Ishikawa (cell line): ENCODE measurements at regions not wholly inside any gene's neighbourhood (a gene's known extent, or its start where the extent isn't known, plus 50 kb on each side); places are given as distances from the start of the nearest gene placed in this dataset.

ENCODE experiments used
- CEBPB ChIP-seq: IDR thresholded peaks from 2 replicates; pipeline ENCODE4 v1.6.1; 2012
- CREB1 ChIP-seq: IDR thresholded peaks from 2 replicates; pipeline ENCODE4 v1.6.1; 2012; ENCODE audit warnings: low read depth
- EGR1 ChIP-seq: IDR thresholded peaks from 2 replicates; pipeline ENCODE4 v1.6.1; 2012
- EP300 ChIP-seq: IDR thresholded peaks from 2 replicates; pipeline ENCODE4 v1.6.1; 2012; ENCODE audit warnings: borderline replicate concordance
- FOXM1 ChIP-seq: IDR thresholded peaks from 2 replicates; pipeline ENCODE4 v1.6.1; 2012; ENCODE audit warnings: low read depth, borderline replicate concordance
- NFIC ChIP-seq: IDR thresholded peaks from 2 replicates; pipeline ENCODE4 v1.6.1; 2012
- RAD21 ChIP-seq: IDR thresholded peaks from 2 replicates; pipeline ENCODE4 v1.6.1; 2012; ENCODE audit warnings: low read depth
- TAF1 ChIP-seq: IDR thresholded peaks from 2 replicates; pipeline ENCODE4 v1.6.1; 2012; ENCODE audit warnings: low read depth, mild to moderate bottlenecking
- TCF12 ChIP-seq: IDR thresholded peaks from 2 replicates; pipeline ENCODE4 v1.6.1; 2012; ENCODE audit warnings: low read depth
- TEAD4 ChIP-seq: IDR thresholded peaks from 2 replicates; pipeline ENCODE4 v1.6.1; 2012
- YY1 ChIP-seq: IDR thresholded peaks from 2 replicates; pipeline ENCODE4 v1.6.1; 2012; ENCODE audit warnings: low read depth
- ZBTB7A ChIP-seq: IDR thresholded peaks from 2 replicates; pipeline ENCODE4 v1.6.1; 2012; ENCODE audit warnings: low read depth
- TF ChIP-seq, protein P1 (sequence below): IDR thresholded peaks from 2 replicates; pipeline ENCODE4 v1.6.1; 2012
- TF ChIP-seq, protein P2 (sequence below): IDR thresholded peaks from 2 replicates; pipeline ENCODE4 v1.6.1; 2012
- TF ChIP-seq, protein P3 (sequence below): IDR thresholded peaks from 2 replicates; pipeline ENCODE4 v1.6.1; 2012; ENCODE audit warnings: low read depth, mild to moderate bottlenecking

DNA sequence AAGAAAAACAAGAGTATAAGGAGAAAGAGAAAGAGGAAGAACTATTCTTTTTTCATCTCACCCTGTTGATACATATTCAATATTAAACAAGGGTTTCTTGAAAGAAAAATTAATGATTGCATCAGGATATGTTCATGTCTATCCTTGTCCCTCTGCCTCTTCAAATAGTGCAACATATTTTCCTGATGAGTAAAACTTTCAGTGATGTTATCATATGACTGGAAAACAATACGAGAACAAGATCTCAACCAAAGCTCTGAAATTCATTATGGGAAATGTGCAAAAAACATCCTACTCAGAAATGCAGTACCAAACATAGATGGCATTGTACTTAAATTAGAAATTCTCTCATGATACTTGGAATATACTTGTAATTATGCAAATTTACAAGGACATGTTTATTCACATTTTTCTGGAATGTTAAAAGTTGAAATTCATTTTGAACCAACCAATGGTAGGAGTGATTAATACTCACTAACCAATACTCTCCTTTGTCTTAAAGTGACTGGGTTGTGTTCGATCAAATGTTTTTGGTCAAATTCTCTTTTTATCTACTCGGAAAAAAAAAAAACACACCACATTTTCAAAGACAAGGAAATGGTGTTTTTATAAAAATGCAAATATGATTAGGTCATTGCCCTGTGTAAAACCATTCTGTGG, 148.9 kb upstream of the GULP1 start:
- TF ChIP-seq EGR1: no peak
- no peak for TF ChIP-seq CREB1
- TF ChIP-seq, protein P1, sequence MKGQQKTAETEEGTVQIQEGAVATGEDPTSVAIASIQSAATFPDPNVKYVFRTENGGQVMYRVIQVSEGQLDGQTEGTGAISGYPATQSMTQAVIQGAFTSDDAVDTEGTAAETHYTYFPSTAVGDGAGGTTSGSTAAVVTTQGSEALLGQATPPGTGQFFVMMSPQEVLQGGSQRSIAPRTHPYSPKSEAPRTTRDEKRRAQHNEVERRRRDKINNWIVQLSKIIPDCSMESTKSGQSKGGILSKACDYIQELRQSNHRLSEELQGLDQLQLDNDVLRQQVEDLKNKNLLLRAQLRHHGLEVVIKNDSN: no peak
- TF ChIP-seq TAF1: no peak
- TF ChIP-seq, protein P2, sequence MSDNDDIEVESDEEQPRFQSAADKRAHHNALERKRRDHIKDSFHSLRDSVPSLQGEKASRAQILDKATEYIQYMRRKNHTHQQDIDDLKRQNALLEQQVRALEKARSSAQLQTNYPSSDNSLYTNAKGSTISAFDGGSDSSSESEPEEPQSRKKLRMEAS: no peak
- TF ChIP-seq YY1: no peak
- TF ChIP-seq, protein P3, sequence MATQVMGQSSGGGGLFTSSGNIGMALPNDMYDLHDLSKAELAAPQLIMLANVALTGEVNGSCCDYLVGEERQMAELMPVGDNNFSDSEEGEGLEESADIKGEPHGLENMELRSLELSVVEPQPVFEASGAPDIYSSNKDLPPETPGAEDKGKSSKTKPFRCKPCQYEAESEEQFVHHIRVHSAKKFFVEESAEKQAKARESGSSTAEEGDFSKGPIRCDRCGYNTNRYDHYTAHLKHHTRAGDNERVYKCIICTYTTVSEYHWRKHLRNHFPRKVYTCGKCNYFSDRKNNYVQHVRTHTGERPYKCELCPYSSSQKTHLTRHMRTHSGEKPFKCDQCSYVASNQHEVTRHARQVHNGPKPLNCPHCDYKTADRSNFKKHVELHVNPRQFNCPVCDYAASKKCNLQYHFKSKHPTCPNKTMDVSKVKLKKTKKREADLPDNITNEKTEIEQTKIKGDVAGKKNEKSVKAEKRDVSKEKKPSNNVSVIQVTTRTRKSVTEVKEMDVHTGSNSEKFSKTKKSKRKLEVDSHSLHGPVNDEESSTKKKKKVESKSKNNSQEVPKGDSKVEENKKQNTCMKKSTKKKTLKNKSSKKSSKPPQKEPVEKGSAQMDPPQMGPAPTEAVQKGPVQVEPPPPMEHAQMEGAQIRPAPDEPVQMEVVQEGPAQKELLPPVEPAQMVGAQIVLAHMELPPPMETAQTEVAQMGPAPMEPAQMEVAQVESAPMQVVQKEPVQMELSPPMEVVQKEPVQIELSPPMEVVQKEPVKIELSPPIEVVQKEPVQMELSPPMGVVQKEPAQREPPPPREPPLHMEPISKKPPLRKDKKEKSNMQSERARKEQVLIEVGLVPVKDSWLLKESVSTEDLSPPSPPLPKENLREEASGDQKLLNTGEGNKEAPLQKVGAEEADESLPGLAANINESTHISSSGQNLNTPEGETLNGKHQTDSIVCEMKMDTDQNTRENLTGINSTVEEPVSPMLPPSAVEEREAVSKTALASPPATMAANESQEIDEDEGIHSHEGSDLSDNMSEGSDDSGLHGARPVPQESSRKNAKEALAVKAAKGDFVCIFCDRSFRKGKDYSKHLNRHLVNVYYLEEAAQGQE: no peak
- TF ChIP-seq RAD21: no peak
- TF ChIP-seq CEBPB: no peak
- TF ChIP-seq EP300: no peak
- no peak for TF ChIP-seq TCF12
- TF ChIP-seq TEAD4: no peak
- TF ChIP-seq FOXM1: no peak
- TF ChIP-seq NFIC: no peak
- TF ChIP-seq ZBTB7A: no peak

DNA sequence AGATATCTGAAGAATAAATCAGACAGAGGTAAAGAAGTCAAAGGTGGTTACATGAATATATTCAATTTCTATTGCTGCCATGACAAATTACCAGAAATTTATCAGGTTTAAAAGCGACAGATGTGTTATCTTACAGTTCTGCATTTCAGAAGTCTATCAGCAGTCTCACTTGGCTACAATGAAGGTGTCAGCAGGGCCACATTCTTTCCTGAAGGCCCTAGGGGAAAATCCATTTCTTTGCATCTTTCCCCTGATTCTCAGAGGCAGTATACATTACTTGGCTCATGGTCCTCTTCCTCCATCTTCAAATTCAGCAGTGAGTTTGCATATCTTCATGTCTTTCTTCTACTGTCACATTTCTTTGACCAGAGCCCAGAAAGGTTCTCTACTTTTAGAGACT, 145.8 kb upstream of the GULP1 start:
- TF ChIP-seq ZBTB7A: no peak
- TF ChIP-seq, protein P2: no peak
- no peak for TF ChIP-seq NFIC
- TF ChIP-seq CEBPB: no peak

DNA sequence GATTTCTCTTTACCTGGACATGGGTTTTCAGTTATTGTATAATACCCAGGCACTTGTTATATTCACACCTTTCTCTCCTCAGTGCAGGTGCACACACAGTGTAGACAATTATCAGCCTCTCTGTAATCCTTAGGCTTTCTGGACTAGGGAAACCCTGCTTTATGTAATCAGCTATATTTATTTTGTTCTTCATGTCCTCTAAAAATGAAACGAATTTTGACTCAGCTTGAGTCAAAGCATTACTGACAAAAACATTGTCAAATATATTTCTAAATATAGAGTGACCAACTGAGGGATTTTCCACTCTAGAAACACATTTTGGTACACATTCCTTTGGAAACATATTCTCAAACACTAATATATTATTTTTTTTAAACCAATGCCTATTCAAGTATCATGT, 144.8 kb upstream of the GULP1 start:
- TF ChIP-seq TEAD4: no peak
- TF ChIP-seq, protein P1: no peak
- no peak for TF ChIP-seq CREB1
- no peak for TF ChIP-seq YY1

DNA sequence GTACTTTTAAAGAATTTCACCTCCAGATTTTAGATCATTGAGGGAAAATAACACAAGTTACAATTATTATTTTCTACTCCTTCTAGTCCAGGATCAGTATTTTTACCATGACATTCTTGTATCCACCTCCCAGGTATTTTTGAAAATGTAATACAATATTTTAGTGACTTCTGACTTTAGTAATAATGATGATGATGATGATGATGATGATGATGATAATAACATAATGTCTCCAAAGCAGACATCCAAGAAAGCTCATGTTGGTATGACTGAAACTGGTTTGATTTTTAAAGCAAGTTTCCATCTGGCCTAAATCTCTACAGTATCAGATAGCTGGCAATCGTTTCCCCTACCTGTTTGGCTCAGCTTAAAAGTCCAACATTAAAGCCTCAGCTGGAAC, 140.0 kb upstream of the GULP1 start:
- TF ChIP-seq, protein P3: no peak
- TF ChIP-seq EP300 (no peak), TEAD4 (no peak), CEBPB (no peak), FOXM1 (no peak), EGR1 (no peak), CREB1 (no peak), TAF1 (no peak), RAD21 (no peak), NFIC (no peak), TCF12 (no peak), YY1 (no peak), ZBTB7A (no peak)
- TF ChIP-seq, protein P2: no peak
- TF ChIP-seq, protein P1: no peak

DNA sequence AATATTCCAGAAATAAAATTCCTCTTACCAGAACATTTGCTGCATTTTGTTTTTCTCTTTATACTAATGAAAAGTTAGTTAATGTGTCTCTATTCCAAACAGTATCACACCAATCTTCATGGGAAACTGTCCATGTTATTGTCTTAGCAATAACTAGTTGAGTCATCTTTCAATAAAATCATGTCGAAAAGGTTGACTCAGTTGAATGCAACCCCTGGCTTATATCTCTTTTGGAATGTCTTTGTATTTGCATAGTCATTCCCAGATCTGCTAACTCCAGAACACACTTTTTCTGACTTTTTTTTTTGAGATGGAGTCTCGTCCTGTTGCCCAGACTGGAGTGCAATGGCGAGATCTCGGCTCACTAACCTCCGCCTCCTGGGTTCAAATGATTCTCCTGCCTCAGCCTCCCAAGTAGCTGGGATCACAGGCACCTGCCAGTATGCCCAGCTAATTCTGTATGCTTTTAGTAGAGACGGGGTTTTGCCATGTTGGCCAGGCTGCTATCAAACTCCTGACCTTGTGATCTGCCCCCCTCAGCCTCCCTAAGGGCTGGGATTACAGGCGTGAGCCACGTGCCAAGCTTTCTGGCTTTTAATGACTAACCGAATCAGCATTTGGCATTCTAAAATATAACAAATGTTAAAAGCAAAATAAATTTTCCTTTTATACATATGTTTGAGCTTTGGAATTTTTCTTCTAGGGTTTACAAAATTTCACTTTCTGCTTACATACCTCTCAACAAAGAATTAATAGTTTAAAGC, 133.2 kb upstream of the GULP1 start:
- no peak for TF ChIP-seq EGR1
- TF ChIP-seq NFIC: no peak
- no peak for TF ChIP-seq YY1
- no peak for TF ChIP-seq CREB1
- no peak for TF ChIP-seq TAF1
- TF ChIP-seq, protein P3: no peak
- TF ChIP-seq EP300: no peak
- no peak for TF ChIP-seq TCF12
- TF ChIP-seq FOXM1: no peak
- TF ChIP-seq, protein P1: no peak
- TF ChIP-seq ZBTB7A: no peak
- no peak for TF ChIP-seq CEBPB
- no peak for TF ChIP-seq TEAD4
- TF ChIP-seq RAD21: no peak
- TF ChIP-seq, protein P2: no peak
